AG04449 (cell line): ENCODE measurements at regions not wholly inside any gene's neighbourhood (a gene's known extent, or its start where the extent isn't known, plus 50 kb on each side); places are given as distances from the start of the nearest gene placed in this dataset.

Source experiments
- CTCF ChIA-PET: fragments of 350-600 bp; formaldehyde crosslinking; extraction: SDS; loops from one replicate; lab custom pipeline; 2021; ENCODE audit warnings: antibody characterized with exemption; lab: Yijun Ruan, JAX
- POLR2A ChIA-PET: fragments of 400-600, 350-600 bp; formaldehyde crosslinking; extraction: SDS; loops from one replicate; lab custom pipeline; 2020; ENCODE audit warnings: antibody characterized with exemption, inconsistent platforms; lab: Yijun Ruan, JAX
- DNase-seq: peaks from one replicate; pipeline ENCODE4 v3.0.0-alpha.2; 2010; ENCODE audit warnings: low read depth, low spot score
- H3K4me3 ChIP-seq: 2 replicates; pipeline ENCODE4 v1.5.1; 2011; ENCODE audit warnings: low read depth, mild to moderate bottlenecking, control low read depth, low read length
- TF ChIP-seq, protein P1 (sequence below): IDR thresholded peaks from one replicate; pipeline ENCODE4 v1.5.1; 2011; ENCODE audit warnings: mild to moderate bottlenecking, moderate library complexity, low read length, control low read depth, inconsistent platforms; ENCODE audit not compliant: insufficient read depth; ENCODE audit errors: missing control alignments

DNA sequence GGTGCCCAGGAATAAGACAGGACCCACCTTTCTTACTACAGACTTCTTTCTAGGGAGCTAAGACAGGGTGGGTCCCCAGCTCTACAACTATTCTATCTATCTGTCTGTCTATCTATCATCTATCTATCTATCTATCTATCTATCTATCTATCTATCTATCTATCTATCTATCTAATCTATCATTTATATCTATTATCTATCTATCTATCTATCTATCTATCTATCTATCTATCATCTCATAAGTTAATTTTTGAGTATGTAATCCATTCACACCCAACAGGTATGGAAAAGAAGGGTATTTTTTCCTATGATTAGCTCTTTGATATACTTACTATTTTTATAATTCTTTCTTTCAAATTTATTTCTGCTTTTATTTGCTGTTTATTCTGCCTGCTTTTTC is 55.9 kb downstream of the BAMBI start:
- ChIA-PET POLR2A (interaction anchor here (0.7 kb wide), 1 partner anchor 17 kb away, joined by 3 read pairs; no protein-coding TSS in a partner anchor), CTCF (no interaction called here)
- TF ChIP-seq, protein P1, sequence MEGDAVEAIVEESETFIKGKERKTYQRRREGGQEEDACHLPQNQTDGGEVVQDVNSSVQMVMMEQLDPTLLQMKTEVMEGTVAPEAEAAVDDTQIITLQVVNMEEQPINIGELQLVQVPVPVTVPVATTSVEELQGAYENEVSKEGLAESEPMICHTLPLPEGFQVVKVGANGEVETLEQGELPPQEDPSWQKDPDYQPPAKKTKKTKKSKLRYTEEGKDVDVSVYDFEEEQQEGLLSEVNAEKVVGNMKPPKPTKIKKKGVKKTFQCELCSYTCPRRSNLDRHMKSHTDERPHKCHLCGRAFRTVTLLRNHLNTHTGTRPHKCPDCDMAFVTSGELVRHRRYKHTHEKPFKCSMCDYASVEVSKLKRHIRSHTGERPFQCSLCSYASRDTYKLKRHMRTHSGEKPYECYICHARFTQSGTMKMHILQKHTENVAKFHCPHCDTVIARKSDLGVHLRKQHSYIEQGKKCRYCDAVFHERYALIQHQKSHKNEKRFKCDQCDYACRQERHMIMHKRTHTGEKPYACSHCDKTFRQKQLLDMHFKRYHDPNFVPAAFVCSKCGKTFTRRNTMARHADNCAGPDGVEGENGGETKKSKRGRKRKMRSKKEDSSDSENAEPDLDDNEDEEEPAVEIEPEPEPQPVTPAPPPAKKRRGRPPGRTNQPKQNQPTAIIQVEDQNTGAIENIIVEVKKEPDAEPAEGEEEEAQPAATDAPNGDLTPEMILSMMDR, result no peak
- H3K4me3 ChIP-seq, result no peak overlapping the region
- no peak for DNase-seq

- POLR2A ChIA-PET, result no interaction called here
- no peak for DNase-seq
- H3K4me3 ChIP-seq, result no peak overlapping the region
- TF ChIP-seq, protein P1, result no peak
- CTCF ChIA-PET, result interaction anchor here (0.6 kb wide), 1 partner anchor 12 kb away, joined by 3 read pairs; no protein-coding TSS in a partner anchor
Observed at GRCh38 chr10:28733647-28734046, 56.3 kb downstream of the BAMBI start.

- DNase-seq, result peak; percentile 97
- no peak overlapping the region for H3K4me3 ChIP-seq
- TF ChIP-seq, protein P1, result no peak
- POLR2A ChIA-PET, result interaction anchor here (0.7 kb wide), 1 partner anchor 256 kb away, joined by 3 read pairs; no protein-coding TSS in a partner anchor
- CTCF ChIA-PET, result no interaction called here
Observed at GRCh38 chr10:28734938-28735759, 57.8 kb downstream of the BAMBI start.

DNA sequence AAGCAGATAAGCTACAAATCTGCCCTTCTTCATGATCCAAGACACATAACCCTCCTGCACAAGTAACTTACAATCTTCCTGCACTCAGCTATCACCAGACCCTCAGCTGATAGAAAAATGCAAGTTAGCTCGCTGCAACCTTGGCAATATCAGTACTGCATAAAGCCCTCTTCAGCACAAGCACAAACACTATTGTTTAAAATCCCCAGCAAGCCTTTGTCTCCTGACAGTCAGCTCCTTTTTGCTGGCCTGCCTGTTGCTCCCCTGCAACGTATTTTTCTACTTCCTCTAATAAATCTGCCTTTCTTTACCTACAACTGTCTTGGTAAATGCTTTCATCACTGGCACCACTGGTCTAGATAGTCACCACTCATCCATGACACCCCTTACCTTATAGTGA is 59.8 kb downstream of the BAMBI start:
- H3K4me3 ChIP-seq, result no peak overlapping the region
- CTCF ChIA-PET, result interaction anchor here (0.9 kb wide), 1 partner anchor 395 kb away, joined by 3 read pairs; no protein-coding TSS in a partner anchor
- TF ChIP-seq, protein P1, result no peak
- POLR2A ChIA-PET, result no interaction called here
- no peak for DNase-seq

DNA sequence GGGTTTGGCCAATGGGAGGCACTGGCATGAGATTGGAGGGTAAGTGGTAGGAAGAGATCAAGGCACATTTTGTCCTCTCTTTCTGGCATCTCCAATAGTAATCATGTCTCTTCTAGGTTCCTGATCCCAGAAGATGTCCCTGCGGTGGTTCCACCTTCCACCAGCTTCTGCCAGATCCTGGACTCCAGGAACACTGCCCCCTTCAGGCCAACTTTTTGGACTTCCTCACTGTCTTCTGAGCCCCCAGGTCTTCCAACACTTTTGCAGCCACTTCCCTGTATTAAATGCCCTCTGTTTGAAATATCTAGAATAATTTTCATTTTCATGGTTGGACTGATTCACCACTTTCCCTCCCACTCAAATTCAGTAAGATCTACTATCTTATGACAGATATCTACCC is 60.9 kb downstream of the BAMBI start:
- POLR2A ChIA-PET, result no interaction called here
- CTCF ChIA-PET, result interaction anchor here (0.9 kb wide), 1 partner anchor 394 kb away, joined by 3 read pairs; no protein-coding TSS in a partner anchor
- TF ChIP-seq, protein P1, result no peak
- H3K4me3 ChIP-seq, result no peak overlapping the region
- DNase-seq, result no peak

GRCh38 chr10:28743576-28743975 is 66.3 kb downstream of the BAMBI start:
- DNase-seq, result no peak
- POLR2A ChIA-PET, result no interaction called here
- TF ChIP-seq, protein P1, result no peak
- CTCF ChIA-PET, result interaction anchor here (1.0 kb wide), 1 partner anchor 383 kb away, joined by 3 read pairs; no protein-coding TSS in a partner anchor
- H3K4me3 ChIP-seq, result no peak overlapping the region
